ENCODE measurements at regions not wholly inside any gene's neighbourhood (a gene's known extent, or its start where the extent isn't known, plus 50 kb on each side); places are given as distances from the start of the nearest gene placed in this dataset.

DNA sequence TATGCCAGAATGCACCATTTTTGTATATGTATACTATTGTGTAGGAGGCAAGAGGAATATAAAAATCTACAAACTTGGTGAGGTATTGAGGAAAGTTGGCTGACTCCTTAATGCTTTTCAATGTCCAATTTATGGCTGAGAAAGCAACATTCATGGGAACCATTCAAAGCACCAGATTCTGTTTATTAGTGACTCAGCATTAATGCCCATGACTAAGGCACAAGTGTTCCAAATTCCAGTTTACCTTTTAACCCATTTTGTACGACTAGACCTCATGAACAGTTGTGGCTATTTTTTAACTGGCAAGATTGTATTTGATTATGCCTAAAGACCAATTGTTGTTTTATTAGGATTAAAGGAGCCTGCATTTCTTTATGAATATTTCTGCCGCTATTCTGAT is 375.4 kb upstream of the ATP2B1 start:
- DNase-seq (ENCODE audit: low spot score) = no peak

- no peak for DNase-seq (ENCODE audit: low spot score)
Measured at GRCh38 chr12:90080616-90081015, 372.0 kb upstream of the ATP2B1 start.

DNA sequence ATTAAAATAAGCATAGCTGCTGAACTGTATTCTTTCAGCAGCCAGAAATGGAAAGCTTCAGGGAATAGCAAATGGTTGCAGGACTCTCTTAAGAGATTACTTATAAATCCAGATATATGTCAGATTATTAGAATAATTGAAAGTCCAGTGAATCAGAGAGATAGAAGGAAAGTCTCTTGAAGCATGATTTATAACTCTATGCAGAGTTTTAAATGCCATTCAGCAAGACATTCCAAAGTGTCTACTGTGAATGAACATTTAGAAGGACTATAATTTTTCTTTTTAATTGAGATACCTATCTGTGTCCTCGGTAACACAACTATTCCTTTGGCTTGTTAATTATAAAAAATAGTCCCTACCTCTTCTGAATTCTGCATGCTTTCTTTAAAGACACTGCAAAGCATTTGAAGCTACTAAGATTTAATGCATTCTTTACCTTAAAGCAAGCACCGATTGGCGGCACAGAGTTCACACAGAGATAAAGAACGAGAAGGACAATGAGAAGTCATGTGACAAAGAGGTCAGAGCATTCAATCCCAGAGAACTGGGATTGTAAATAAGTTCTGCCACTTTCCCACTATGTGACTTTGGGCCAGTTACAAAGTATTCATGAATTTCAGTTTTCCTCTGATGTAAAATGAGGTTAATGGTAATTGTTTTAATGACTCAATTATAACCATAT is 371.0 kb upstream of the ATP2B1 start:
- DNase-seq (ENCODE audit: low spot score) = no peak

DNA sequence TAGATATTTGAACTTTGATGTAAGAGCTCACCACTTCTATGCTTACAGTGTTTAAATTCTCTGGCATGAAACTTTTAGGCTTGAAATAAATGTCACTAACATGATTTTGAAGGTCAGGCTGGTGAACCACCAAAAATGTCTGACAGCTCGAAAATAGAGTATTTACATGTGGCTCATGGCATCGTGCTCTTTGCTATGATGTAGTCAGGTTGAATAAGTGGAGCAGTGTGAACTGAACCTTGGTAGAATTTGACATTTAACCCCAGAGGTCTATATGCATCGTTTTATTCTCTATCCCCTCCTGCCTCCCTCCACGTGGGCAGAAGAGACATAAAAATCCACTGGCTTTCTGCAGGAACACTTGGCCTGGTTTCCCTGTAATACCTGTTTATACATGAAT is 369.7 kb upstream of the ATP2B1 start:
- no peak for DNase-seq (ENCODE audit: low spot score)

- no peak for DNase-seq (ENCODE audit: low spot score)
Measured at GRCh38 chr12:90077756-90078155, 369.1 kb upstream of the ATP2B1 start.

GRCh38 chr12:90076851-90077319 is 368.2 kb upstream of the ATP2B1 start:
- DNase-seq (ENCODE audit: low spot score) = no peak

DNA sequence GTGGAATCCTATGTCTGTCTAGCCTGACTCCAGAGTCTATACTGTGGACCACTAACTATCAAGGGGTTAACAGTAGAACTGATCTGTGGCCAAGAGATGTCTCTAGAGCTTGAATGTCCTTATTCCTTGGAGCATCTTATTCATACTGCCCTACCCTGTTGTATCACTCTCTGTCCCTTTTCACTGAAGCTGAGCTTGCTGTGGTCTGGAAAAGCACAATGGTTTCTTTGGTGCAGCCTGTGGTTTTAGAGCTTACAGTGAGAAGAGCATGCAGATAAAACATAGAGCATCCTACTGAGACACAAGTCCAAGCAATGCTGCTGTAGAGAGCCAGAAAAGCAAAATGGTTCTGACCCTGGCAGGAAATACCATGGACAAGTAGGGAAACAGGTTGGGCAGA is 367.0 kb upstream of the ATP2B1 start:
- DNase-seq (ENCODE audit: low spot score) = no peak

DNA sequence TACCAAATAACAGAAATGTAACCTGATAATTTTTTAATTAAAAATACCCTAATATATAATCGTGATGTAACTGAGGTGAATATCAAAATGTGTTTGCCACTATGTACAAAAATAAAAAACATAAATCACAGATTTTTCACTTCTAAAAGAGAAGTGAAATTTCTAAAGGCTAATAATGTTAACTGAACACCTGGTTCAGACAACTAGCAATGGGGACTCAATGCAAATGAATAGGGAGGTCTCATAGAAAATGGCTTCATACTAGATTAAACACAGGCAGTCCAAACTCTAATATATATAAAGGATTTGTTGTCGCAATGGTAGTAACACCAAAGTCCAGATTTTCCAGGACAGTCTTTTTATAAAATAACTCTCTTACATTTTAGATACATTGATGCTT is 365.4 kb upstream of the ATP2B1 start:
- no peak for DNase-seq (ENCODE audit: low spot score)

- no peak for DNase-seq (ENCODE audit: low spot score)
Measured at GRCh38 chr12:90071996-90072395, 363.4 kb upstream of the ATP2B1 start.

DNA sequence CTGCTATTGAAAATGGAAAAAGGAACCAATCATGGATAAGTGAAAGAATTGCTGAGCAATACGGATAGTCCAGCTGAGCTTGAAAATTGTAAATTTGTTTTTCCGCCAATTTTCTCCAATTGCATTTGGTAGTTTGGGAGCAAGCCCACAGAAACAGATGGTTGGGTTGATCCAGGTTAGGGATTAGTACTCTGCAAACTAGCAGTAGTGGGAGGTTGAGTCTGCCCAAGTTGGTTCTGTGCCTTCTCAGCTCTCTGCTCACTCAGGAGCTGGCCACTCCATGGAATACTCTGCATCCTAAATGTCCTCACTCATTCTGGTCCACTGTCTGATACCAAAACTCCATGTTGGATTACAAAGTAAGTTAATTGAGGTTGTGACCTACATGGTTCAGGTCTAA is 361.1 kb upstream of the ATP2B1 start:
- no peak for DNase-seq (ENCODE audit: low spot score)

DNA sequence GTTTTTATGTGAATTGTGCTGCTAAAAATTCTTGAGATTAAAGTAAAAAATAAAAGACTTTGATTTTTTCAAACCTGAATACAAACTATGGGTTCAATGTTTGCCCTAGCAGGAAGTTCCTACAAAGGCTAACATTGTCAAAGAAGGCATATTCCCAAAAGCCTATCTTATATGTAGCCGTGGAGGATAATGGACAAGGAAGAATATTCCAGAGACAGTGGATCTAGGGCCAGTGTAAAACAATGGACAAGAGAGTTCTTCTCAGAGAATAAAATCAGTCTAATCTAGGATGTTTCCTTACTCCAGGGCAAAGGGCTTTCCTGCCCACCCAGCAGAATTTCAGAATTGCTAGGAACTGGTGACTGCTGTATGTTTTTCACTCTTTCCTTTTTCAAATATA is 359.2 kb upstream of the ATP2B1 start:
- DNase-seq (ENCODE audit: low spot score) = no peak

- DNase-seq (ENCODE audit: low spot score) = no peak
Measured at GRCh38 chr12:90064852-90065801, 356.5 kb upstream of the ATP2B1 start.

- DNase-seq (ENCODE audit: low spot score) = peak; percentile 41
Measured at GRCh38 chr12:90062799-90063198, 354.2 kb upstream of the ATP2B1 start.

- DNase-seq (ENCODE audit: low spot score) = no peak
Measured at GRCh38 chr12:90061809-90062208, 353.2 kb upstream of the ATP2B1 start.

GRCh38 chr12:90060031-90060430 is 351.4 kb upstream of the ATP2B1 start:
- no peak for DNase-seq (ENCODE audit: low spot score)

GRCh38 chr12:90058704-90059103 is 350.1 kb upstream of the ATP2B1 start:
- no peak for DNase-seq (ENCODE audit: low spot score)

DNA sequence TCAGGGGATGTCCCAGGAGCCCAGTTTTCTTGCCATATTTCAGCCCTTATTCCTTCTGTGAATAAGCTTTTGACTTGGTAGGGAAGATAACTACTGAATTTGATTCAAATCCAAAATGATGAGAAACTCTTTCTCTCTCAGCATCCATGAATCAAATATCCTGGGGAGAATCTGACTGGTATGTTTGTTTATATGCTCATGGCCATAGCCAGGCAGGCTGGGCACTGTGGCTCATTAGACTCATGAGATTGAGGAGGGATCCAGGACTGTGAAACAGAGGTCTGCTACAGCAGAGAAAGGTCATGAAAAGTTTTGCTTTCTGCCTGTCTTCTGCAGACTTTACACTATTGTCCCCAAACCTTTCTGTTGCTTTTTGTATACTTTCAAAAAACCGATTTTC is 346.4 kb upstream of the ATP2B1 start:
- no peak for DNase-seq (ENCODE audit: low spot score)

GRCh38 chr12:90048918-90049317 is 340.3 kb upstream of the ATP2B1 start:
- no peak for DNase-seq (ENCODE audit: low spot score)

DNA sequence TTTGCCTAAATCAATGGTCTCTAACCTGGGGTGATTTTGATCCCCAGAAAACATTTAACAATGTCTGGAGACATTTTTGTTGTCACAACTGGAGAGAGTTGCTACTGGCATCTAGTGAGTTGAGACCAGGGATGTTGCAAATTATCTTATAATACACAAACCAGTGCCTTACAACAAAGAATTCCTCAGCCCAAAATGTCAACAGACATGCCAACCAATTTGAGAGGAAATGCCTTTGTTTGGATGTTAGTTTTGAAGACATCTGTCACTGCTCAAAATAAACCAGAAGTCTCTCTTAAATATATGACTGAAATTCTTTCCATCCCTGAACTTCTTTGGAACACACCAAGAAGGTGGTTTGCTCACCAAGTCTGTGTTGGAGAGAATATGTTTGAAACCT is 336.9 kb upstream of the ATP2B1 start:
- DNase-seq (ENCODE audit: low spot score) = no peak

- DNase-seq (ENCODE audit: low spot score) = no peak
Measured at GRCh38 chr12:90044069-90044468, 335.4 kb upstream of the ATP2B1 start.

GRCh38 chr12:90042920-90043641 is 334.4 kb upstream of the ATP2B1 start:
- DNase-seq (ENCODE audit: low spot score) = no peak

GRCh38 chr12:90038289-90038688 is 329.7 kb upstream of the ATP2B1 start:
- no peak for DNase-seq (ENCODE audit: low spot score)
